Suprapubic skin (tissue), 4 donors: ENCODE measurements at regions not wholly inside any gene's neighbourhood (a gene's known extent, or its start where the extent isn't known, plus 50 kb on each side); places are given as distances from the start of the nearest gene placed in this dataset.

ENCODE experiments used
- CTCF ChIP-seq, 2 donors: fragments of 200-600 bp in 1 of 2; fragments of 450-650 bp in 1 of 2; sonication (generic) in 1 of 2; IDR thresholded peaks; one replicate each; pipeline ENCODE4 v1.5.1; 2016 to 2019; ENCODE audit warnings: antibody characterized with exemption in 2 of 2, mild to moderate bottlenecking in 1 of 2, moderate library complexity in 1 of 2
- POLR2A ChIP-seq, 2 donors: fragments of 450-650 bp; IDR thresholded peaks; one replicate each; pipeline ENCODE4 v1.6.1; 2017; ENCODE audit warnings: antibody characterized with exemption in 2 of 2, mild to moderate bottlenecking in 2 of 2, moderate library complexity in 2 of 2
- POLR2AphosphoS5 ChIP-seq, 3 donors: sonication (generic); formaldehyde crosslinking; IDR thresholded peaks; one replicate each; pipeline ENCODE4 v1.6.1; 2017; ENCODE audit warnings: antibody characterized with exemption in 3 of 3

- TF ChIP-seq CTCF (IDR thresholded peaks at IDR 0.05), result no peak
- no peak for TF ChIP-seq POLR2AphosphoS5 (IDR thresholded peaks at IDR 0.05)
- no peak for TF ChIP-seq POLR2A (IDR thresholded peaks at IDR 0.05)
These were observed 447.4 kb downstream of the GABRB3 start for GRCh38 chr15:26325495-26325894.
